ENCODE measurements at regions not wholly inside any gene's neighbourhood (a gene's known extent, or its start where the extent isn't known, plus 50 kb on each side); places are given as distances from the start of the nearest gene placed in this dataset.

DNA sequence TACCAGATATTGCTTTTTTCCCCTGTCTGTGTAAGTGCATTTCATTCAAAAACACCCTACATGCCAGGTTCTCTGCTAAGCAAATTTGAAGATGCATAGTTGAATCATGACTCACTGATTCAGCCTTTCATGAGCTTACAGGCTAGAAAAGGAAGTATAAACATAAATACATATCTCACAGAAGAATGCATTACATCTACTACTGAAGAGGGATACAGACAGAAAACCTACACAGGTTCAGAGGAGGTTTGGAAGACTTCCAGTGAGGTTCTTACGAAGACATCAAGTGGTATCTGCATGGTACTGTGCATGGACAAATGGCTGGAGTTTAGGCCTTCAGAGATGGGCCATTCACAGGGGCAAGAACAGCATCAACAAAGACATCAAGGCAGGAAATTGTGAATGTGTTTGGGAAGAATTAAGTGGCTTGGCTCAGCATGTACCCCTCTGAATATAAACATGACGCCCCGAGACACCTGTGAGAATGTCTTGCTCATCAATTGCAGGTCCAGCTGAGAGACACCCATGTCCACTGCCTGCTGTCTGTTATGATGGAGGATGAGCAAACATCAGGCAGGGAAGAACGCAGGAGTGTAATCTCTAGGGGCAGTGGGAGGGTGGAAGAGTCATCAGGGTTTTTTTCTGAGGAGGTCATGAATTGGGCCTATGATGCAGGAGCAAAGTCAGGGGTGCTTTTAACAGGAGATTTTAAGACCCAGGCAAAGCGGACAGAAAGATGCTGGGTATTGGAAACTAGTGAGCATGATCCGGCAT is 105.1 kb upstream of the GALNT15 start:
- Histone ChIP-seq H3K36me3 (ENCODE audit: insufficient read depth) (no peaks in the 10 kb centered on the region), H3K4me1 (ENCODE audit: insufficient read depth) (no peaks in the 10 kb centered on the region), H3K9me2 (ENCODE audit: insufficient read depth) (no peaks in the 10 kb centered on the region), H4K20me1 (replicated peaks; ENCODE audit: insufficient read depth) (no peaks in the 10 kb centered on the region), H3K4me2 (no peak overlapping the region), H3K79me2 (replicated peaks; ENCODE audit: insufficient read depth) (no peaks in the 10 kb centered on the region), H3K4me3 (no peak overlapping the region), H2AFZ (no peak overlapping the region), H3K27me3 (ENCODE audit: insufficient read depth) (no peaks in the 10 kb centered on the region), H3K27ac (ENCODE audit: low read depth) (no peak overlapping the region), H3F3A (replicated peaks; ENCODE audit: low read depth) (no peaks in the 10 kb centered on the region)
- DNase-seq (ENCODE audit: low spot score): no peak
- TF ChIP-seq CREB1 (CRISPR knock-in tag; IDR thresholded peaks at IDR 0.05; ENCODE audit: low read depth) (no peak), EZH2 (IDR thresholded peaks at IDR 0.05; ENCODE audit: low read depth, unreplicated experiment) (no peak), NANOG (IDR thresholded peaks at IDR 0.05; ENCODE audit: borderline replicate concordance) (no peak), EZH2phosphoT487 (IDR thresholded peaks at IDR 0.05; ENCODE audit: unreplicated experiment) (no peak), STAT1 (IDR thresholded peaks at IDR 0.05; ENCODE audit: unreplicated experiment) (no peak), JUNB (IDR thresholded peaks at IDR 0.05; ENCODE audit: unreplicated experiment) (no peak), ZNF114 (CRISPR knock-in tag; IDR thresholded peaks at IDR 0.05) (no peak), ZNF331 (CRISPR knock-in tag; IDR thresholded peaks at IDR 0.05; ENCODE audit: low read depth) (no peak), POLR2AphosphoS5 (IDR thresholded peaks at IDR 0.05; ENCODE audit: low read depth) (no peak)
- TF ChIP-seq, protein P1, sequence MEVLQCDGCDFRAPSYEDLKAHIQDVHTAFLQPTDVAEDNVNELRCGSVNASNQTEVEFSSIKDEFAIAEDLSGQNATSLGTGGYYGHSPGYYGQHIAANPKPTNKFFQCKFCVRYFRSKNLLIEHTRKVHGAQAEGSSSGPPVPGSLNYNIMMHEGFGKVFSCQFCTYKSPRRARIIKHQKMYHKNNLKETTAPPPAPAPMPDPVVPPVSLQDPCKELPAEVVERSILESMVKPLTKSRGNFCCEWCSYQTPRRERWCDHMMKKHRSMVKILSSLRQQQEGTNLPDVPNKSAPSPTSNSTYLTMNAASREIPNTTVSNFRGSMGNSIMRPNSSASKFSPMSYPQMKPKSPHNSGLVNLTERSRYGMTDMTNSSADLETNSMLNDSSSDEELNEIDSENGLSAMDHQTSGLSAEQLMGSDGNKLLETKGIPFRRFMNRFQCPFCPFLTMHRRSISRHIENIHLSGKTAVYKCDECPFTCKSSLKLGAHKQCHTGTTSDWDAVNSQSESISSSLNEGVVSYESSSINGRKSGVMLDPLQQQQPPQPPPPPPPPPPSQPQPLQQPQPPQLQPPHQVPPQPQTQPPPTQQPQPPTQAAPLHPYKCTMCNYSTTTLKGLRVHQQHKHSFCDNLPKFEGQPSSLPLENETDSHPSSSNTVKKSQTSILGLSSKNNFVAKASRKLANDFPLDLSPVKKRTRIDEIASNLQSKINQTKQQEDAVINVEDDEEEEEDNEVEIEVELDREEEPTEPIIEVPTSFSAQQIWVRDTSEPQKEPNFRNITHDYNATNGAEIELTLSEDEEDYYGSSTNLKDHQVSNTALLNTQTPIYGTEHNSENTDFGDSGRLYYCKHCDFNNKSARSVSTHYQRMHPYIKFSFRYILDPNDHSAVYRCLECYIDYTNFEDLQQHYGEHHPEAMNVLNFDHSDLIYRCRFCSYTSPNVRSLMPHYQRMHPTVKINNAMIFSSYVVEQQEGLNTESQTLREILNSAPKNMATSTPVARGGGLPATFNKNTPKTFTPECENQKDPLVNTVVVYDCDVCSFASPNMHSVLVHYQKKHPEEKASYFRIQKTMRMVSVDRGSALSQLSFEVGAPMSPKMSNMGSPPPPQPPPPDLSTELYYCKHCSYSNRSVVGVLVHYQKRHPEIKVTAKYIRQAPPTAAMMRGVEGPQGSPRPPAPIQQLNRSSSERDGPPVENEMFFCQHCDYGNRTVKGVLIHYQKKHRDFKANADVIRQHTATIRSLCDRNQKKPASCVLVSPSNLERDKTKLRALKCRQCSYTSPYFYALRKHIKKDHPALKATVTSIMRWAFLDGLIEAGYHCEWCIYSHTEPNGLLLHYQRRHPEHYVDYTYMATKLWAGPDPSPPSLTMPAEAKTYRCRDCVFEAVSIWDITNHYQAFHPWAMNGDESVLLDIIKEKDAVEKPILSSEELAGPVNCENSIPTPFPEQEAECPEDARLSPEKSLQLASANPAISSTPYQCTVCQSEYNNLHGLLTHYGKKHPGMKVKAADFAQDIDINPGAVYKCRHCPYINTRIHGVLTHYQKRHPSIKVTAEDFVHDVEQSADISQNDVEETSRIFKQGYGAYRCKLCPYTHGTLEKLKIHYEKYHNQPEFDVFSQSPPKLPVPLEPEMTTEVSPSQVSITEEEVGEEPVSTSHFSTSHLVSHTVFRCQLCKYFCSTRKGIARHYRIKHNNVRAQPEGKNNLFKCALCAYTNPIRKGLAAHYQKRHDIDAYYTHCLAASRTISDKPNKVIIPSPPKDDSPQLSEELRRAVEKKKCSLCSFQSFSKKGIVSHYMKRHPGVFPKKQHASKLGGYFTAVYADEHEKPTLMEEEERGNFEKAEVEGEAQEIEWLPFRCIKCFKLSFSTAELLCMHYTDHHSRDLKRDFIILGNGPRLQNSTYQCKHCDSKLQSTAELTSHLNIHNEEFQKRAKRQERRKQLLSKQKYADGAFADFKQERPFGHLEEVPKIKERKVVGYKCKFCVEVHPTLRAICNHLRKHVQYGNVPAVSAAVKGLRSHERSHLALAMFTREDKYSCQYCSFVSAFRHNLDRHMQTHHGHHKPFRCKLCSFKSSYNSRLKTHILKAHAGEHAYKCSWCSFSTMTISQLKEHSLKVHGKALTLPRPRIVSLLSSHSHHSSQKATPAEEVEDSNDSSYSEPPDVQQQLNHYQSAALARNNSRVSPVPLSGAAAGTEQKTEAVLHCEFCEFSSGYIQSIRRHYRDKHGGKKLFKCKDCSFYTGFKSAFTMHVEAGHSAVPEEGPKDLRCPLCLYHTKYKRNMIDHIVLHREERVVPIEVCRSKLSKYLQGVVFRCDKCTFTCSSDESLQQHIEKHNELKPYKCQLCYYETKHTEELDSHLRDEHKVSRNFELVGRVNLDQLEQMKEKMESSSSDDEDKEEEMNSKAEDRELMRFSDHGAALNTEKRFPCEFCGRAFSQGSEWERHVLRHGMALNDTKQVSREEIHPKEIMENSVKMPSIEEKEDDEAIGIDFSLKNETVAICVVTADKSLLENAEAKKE (CRISPR knock-in tag; IDR thresholded peaks at IDR 0.05): no peak
- TF ChIP-seq, protein P2, sequence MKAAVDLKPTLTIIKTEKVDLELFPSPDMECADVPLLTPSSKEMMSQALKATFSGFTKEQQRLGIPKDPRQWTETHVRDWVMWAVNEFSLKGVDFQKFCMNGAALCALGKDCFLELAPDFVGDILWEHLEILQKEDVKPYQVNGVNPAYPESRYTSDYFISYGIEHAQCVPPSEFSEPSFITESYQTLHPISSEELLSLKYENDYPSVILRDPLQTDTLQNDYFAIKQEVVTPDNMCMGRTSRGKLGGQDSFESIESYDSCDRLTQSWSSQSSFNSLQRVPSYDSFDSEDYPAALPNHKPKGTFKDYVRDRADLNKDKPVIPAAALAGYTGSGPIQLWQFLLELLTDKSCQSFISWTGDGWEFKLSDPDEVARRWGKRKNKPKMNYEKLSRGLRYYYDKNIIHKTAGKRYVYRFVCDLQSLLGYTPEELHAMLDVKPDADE (IDR thresholded peaks at IDR 0.05): no peak
- TF ChIP-seq, protein P3, sequence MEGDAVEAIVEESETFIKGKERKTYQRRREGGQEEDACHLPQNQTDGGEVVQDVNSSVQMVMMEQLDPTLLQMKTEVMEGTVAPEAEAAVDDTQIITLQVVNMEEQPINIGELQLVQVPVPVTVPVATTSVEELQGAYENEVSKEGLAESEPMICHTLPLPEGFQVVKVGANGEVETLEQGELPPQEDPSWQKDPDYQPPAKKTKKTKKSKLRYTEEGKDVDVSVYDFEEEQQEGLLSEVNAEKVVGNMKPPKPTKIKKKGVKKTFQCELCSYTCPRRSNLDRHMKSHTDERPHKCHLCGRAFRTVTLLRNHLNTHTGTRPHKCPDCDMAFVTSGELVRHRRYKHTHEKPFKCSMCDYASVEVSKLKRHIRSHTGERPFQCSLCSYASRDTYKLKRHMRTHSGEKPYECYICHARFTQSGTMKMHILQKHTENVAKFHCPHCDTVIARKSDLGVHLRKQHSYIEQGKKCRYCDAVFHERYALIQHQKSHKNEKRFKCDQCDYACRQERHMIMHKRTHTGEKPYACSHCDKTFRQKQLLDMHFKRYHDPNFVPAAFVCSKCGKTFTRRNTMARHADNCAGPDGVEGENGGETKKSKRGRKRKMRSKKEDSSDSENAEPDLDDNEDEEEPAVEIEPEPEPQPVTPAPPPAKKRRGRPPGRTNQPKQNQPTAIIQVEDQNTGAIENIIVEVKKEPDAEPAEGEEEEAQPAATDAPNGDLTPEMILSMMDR (conservative IDR thresholded peaks at IDR 0.05; ENCODE audit: low read depth in 2 of 2): no peak
- no peak overlapping the region for H3K27ac Mint-ChIP-seq
- H3K4me3 Mint-ChIP-seq: no peak overlapping the region
- no peaks in the 10 kb centered on the region for H3K9me3 Mint-ChIP-seq
- no peaks in the 10 kb centered on the region for H3K4me1 Mint-ChIP-seq
- ATAC-seq: no peak
- H3K36me3 Mint-ChIP-seq (ENCODE audit: low read depth): no peaks in the 10 kb centered on the region
- H3K27me3 Mint-ChIP-seq (ENCODE audit: insufficient read depth, low read depth, poor library complexity): no peaks in the 10 kb centered on the region
